ENCODE measurements at regions not wholly inside any gene's neighbourhood (a gene's known extent, or its start where the extent isn't known, plus 50 kb on each side); places are given as distances from the start of the nearest gene placed in this dataset.
A peak's percentile ranks its signal among the peaks of the same experiment; 100 is the strongest.

GRCh38 chr4:93994175-93994994, 165.8 kb downstream of the ATOH1 start:
- no peaks in the 10 kb centered on the region for H3K9me3 ChIP-seq (ENCODE audit: low read length)
- no peaks in the 10 kb centered on the region for H3K79me2 ChIP-seq (ENCODE audit: insufficient read depth, low read length)
- no peaks in the 10 kb centered on the region for H3F3A ChIP-seq (ENCODE audit: insufficient read depth, low read length)
- H4K20me1 ChIP-seq (ENCODE audit: insufficient read depth, low read length): no peaks in the 10 kb centered on the region
- H3K9me2 ChIP-seq (ENCODE audit: low read depth, low read length): no peaks in the 10 kb centered on the region
- peak overlapping the region; percentile 47 for H3K4me2 ChIP-seq (ENCODE audit: low read length)
- H3K27ac ChIP-seq (ENCODE audit: low read depth, low read length, poor library complexity, severe bottlenecking): peak overlapping the region; percentile 91
- no peaks in the 10 kb centered on the region for H3K36me3 ChIP-seq (ENCODE audit: insufficient read depth, low read length)
- peak overlapping the region; percentile 32 for H3K9ac ChIP-seq (ENCODE audit: low read length)
- no peaks in the 10 kb centered on the region for H3K27me3 ChIP-seq (ENCODE audit: insufficient read depth, low read length)
- peak overlapping the region; percentile 42 for H3K4me3 ChIP-seq (ENCODE audit: low read depth, low read length, poor library complexity, severe bottlenecking)
- peak overlapping the region; percentile 1; the same call in 1 of the 2 replicates for H2AFZ ChIP-seq (ENCODE audit: low read length)
- H3K4me1 ChIP-seq (ENCODE audit: insufficient read depth, low read length, severe bottlenecking): peaks cover 71% of the 10 kb centered on the region
- no peak for TF ChIP-seq EZH2 (IDR thresholded peaks at IDR 0.05; ENCODE audit: borderline replicate concordance, low read length)

DNA sequence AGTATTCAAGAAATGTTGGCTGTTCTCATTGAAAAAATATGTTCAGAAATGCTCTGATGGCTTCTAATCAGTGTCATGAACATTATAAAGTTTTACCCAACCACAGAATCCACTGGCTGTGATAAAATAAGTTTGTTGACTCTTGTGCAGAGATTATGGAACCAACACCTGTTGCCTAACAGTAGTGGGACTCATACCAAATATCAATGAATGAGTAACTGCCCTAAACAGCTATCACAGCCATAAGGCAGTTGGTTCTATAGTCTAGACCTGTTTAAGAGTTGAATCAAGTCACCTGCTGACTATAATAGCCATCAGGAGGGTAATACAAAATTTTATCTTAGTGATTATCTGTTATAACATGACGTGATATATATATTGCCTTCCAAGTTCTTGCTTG, 168.3 kb downstream of the ATOH1 start:
- Histone ChIP-seq H3F3A (ENCODE audit: insufficient read depth, low read length) (no peaks in the 10 kb centered on the region), H3K9ac (ENCODE audit: low read length) (no peak overlapping the region), H3K9me3 (ENCODE audit: low read length) (no peaks in the 10 kb centered on the region), H3K27ac (ENCODE audit: low read depth, low read length, poor library complexity, severe bottlenecking) (peak overlapping the region; percentile 91), H3K9me2 (ENCODE audit: low read depth, low read length) (no peaks in the 10 kb centered on the region), H4K20me1 (ENCODE audit: insufficient read depth, low read length) (no peaks in the 10 kb centered on the region), H2AFZ (ENCODE audit: low read length) (no peak overlapping the region), H3K4me1 (ENCODE audit: insufficient read depth, low read length, severe bottlenecking) (peaks cover 53% of the 10 kb centered on the region), H3K36me3 (ENCODE audit: insufficient read depth, low read length) (no peaks in the 10 kb centered on the region), H3K79me2 (ENCODE audit: insufficient read depth, low read length) (no peaks in the 10 kb centered on the region), H3K27me3 (ENCODE audit: insufficient read depth, low read length) (no peaks in the 10 kb centered on the region), H3K4me3 (ENCODE audit: low read depth, low read length, poor library complexity, severe bottlenecking) (no peak overlapping the region), H3K4me2 (ENCODE audit: low read length) (no peak overlapping the region)
- TF ChIP-seq CTCF (IDR thresholded peaks at IDR 0.05; ENCODE audit: low read length) (no peak), EZH2 (IDR thresholded peaks at IDR 0.05; ENCODE audit: borderline replicate concordance, low read length) (no peak)

GRCh38 chr4:94000559-94000958, 172.0 kb downstream of the ATOH1 start:
- Histone ChIP-seq H3K9me3 (ENCODE audit: low read length) (no peaks in the 10 kb centered on the region), H3K27ac (ENCODE audit: low read depth, low read length, poor library complexity, severe bottlenecking) (no peak overlapping the region), H3F3A (ENCODE audit: insufficient read depth, low read length) (no peaks in the 10 kb centered on the region), H3K27me3 (ENCODE audit: insufficient read depth, low read length) (no peaks in the 10 kb centered on the region), H4K20me1 (ENCODE audit: insufficient read depth, low read length) (no peaks in the 10 kb centered on the region), H3K36me3 (ENCODE audit: insufficient read depth, low read length) (no peaks in the 10 kb centered on the region), H3K4me3 (ENCODE audit: low read depth, low read length, poor library complexity, severe bottlenecking) (no peak overlapping the region), H3K4me1 (ENCODE audit: insufficient read depth, low read length, severe bottlenecking) (peaks cover 17% of the 10 kb centered on the region), H3K9me2 (ENCODE audit: low read depth, low read length) (no peaks in the 10 kb centered on the region), H3K4me2 (ENCODE audit: low read length) (no peak overlapping the region), H2AFZ (ENCODE audit: low read length) (no peak overlapping the region), H3K79me2 (ENCODE audit: insufficient read depth, low read length) (no peaks in the 10 kb centered on the region), H3K9ac (ENCODE audit: low read length) (no peak overlapping the region)
- no peak for TF ChIP-seq CTCF (IDR thresholded peaks at IDR 0.05; ENCODE audit: low read length)
- TF ChIP-seq EZH2 (IDR thresholded peaks at IDR 0.05; ENCODE audit: borderline replicate concordance, low read length): no peak

Data from OCI-LY1 (cell line).